Astrocyte (in vitro differentiated cells and primary cell): ENCODE measurements at regions not wholly inside any gene's neighbourhood (a gene's known extent, or its start where the extent isn't known, plus 50 kb on each side); places are given as distances from the start of the nearest gene placed in this dataset.

Experiments used
- DNase-seq: peaks from one replicate; pipeline ENCODE4 v3.0.0-alpha.2; 2010; ENCODE audit warnings: low read depth
- FAIRE-seq: peaks from 2 replicates; lab custom pipeline; 2011; peaks lifted over from hg19 to GRCh38; lab: Jason Lieb, UNC
- H2AFZ ChIP-seq: 2 replicates; pipeline ENCODE4 v1.6.0; 2012; ENCODE audit warnings: low read depth, low read length, inconsistent platforms
- H3K27ac ChIP-seq: 2 replicates; pipeline ENCODE4 v1.5.1; 2011; ENCODE audit warnings: low read depth, low read length, inconsistent platforms
- H3K27me3 ChIP-seq: 2 replicates; pipeline ENCODE4 v1.6.0; 2011; ENCODE audit warnings: low read length, inconsistent platforms; ENCODE audit not compliant: insufficient read depth
- H3K36me3 ChIP-seq: 2 replicates; pipeline ENCODE4 v1.5.1; 2011; ENCODE audit warnings: low read length, inconsistent platforms; ENCODE audit not compliant: insufficient read depth
- H3K4me1 ChIP-seq: 2 replicates; pipeline ENCODE4 v1.5.1; 2011; ENCODE audit warnings: low read length, inconsistent platforms; ENCODE audit not compliant: insufficient read depth
- H3K4me2 ChIP-seq: 2 replicates; pipeline ENCODE4 v1.6.0; 2012; ENCODE audit warnings: low read length, inconsistent platforms
- H3K4me3 ChIP-seq: 2 replicates; pipeline ENCODE4 v1.5.1; 2011; ENCODE audit warnings: low read depth, mild to moderate bottlenecking, low read length, inconsistent platforms; ENCODE audit not compliant: insufficient read depth
- H3K79me2 ChIP-seq: 2 replicates; pipeline ENCODE4 v1.6.0; 2012; ENCODE audit warnings: mild to moderate bottlenecking, low read length, inconsistent platforms; ENCODE audit not compliant: insufficient read depth
- H3K9ac ChIP-seq: 2 replicates; pipeline ENCODE4 v1.6.0; 2012; ENCODE audit warnings: mild to moderate bottlenecking, low read length, inconsistent platforms
- H3K9me3 ChIP-seq: 2 replicates; pipeline ENCODE4 v1.5.1; 2012; ENCODE audit warnings: low read depth, mild to moderate bottlenecking, low read length, inconsistent platforms; ENCODE audit not compliant: insufficient read depth
- H4K20me1 ChIP-seq: 2 replicates; pipeline ENCODE4 v1.6.0; 2012; ENCODE audit warnings: low read length, inconsistent platforms; ENCODE audit not compliant: insufficient read depth
- H3K27ac Mint-ChIP-seq: one replicate; pipeline ENCODE4 v1.8.0; 2021; ENCODE audit warnings: mild to moderate bottlenecking, mixed read lengths; ENCODE audit not compliant: unreplicated experiment
- H3K27me3 Mint-ChIP-seq: one replicate; pipeline ENCODE4 v1.8.0; 2021; ENCODE audit warnings: low read depth, mixed read lengths; ENCODE audit not compliant: unreplicated experiment
- H3K36me3 Mint-ChIP-seq: one replicate; pipeline ENCODE4 v1.8.0; 2021; ENCODE audit warnings: low read depth, mixed read lengths; ENCODE audit not compliant: unreplicated experiment
- H3K4me1 Mint-ChIP-seq: one replicate; pipeline ENCODE4 v1.8.0; 2021; ENCODE audit warnings: low read depth, mixed read lengths; ENCODE audit not compliant: unreplicated experiment
- H3K4me3 Mint-ChIP-seq: one replicate; pipeline ENCODE4 v1.8.0; 2021; ENCODE audit warnings: mild to moderate bottlenecking, moderate library complexity, mixed read lengths; ENCODE audit not compliant: unreplicated experiment
- H3K9me3 Mint-ChIP-seq: one replicate; pipeline ENCODE4 v1.8.0; 2021; ENCODE audit warnings: mild to moderate bottlenecking, mixed read lengths; ENCODE audit not compliant: unreplicated experiment
- EZH2 ChIP-seq: IDR thresholded peaks from 2 replicates; pipeline ENCODE4 v1.6.1; 2012; ENCODE audit warnings: mild to moderate bottlenecking, low read length, inconsistent platforms; ENCODE audit not compliant: insufficient read depth
- TF ChIP-seq, protein P1 (sequence below): IDR thresholded peaks from 2 replicates; pipeline ENCODE4 v1.5.1; 2011; ENCODE audit warnings: low read depth, mild to moderate bottlenecking, inconsistent platforms, low read length, moderate library complexity; ENCODE audit not compliant: insufficient read depth

DNA sequence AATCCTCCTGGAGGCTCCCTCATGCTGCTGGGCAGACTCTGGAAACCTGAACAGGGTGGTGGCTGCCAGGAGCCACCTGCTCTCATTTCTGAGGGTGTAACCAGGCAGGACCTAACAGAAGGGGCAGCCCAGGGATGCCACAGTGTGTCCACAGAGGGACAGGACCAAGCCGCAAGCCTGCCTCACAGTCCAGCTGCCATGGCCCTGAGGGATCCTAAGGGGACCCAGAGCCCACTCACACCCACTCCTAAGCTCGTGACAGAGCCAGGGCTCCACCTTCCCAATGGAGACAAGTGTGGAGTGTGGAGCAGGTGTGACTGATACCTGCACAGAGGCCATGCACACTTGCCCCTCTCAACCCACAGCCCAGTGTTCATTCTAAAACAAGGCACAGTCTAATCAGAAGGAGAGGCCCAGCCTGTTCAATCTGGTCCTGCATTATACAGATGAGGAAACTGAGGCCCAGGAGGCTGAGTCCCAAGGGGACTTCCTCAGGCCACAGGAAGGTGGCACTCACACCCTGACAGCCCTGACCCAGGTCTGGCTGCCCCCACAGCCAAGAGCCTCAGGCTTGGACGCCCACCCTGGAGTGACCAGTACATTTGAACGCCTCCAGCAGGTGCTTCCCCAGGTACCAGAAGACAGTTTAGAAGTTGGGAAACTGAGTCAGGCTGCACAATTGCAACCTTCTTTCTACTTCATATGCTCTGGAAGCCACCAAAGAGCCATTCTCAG lies 220.1 kb downstream of the TUBA3C start:
- Mint-ChIP-seq H3K36me3 (no peaks in the 10 kb centered on the region), H3K27me3 (no peaks in the 10 kb centered on the region), H3K9me3 (peaks cover 18% of the 10 kb centered on the region), H3K4me3 (no peak overlapping the region), H3K27ac (no peak overlapping the region), H3K4me1 (no peaks in the 10 kb centered on the region)
- Histone ChIP-seq H2AFZ (no peak overlapping the region), H3K79me2 (no peaks in the 10 kb centered on the region), H4K20me1 (no peaks in the 10 kb centered on the region), H3K9me3 (peaks cover 43% of the 10 kb centered on the region), H3K36me3 (no peaks in the 10 kb centered on the region), H3K27me3 (no peaks in the 10 kb centered on the region), H3K4me2 (no peak overlapping the region), H3K4me3 (no peak overlapping the region), H3K9ac (no peak overlapping the region), H3K4me1 (no peaks in the 10 kb centered on the region), H3K27ac (no peak overlapping the region)
- FAIRE-seq (no peak), DNase-seq (no peak)
- TF ChIP-seq EZH2 = no peak
- TF ChIP-seq, protein P1, sequence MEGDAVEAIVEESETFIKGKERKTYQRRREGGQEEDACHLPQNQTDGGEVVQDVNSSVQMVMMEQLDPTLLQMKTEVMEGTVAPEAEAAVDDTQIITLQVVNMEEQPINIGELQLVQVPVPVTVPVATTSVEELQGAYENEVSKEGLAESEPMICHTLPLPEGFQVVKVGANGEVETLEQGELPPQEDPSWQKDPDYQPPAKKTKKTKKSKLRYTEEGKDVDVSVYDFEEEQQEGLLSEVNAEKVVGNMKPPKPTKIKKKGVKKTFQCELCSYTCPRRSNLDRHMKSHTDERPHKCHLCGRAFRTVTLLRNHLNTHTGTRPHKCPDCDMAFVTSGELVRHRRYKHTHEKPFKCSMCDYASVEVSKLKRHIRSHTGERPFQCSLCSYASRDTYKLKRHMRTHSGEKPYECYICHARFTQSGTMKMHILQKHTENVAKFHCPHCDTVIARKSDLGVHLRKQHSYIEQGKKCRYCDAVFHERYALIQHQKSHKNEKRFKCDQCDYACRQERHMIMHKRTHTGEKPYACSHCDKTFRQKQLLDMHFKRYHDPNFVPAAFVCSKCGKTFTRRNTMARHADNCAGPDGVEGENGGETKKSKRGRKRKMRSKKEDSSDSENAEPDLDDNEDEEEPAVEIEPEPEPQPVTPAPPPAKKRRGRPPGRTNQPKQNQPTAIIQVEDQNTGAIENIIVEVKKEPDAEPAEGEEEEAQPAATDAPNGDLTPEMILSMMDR = no peak

DNA sequence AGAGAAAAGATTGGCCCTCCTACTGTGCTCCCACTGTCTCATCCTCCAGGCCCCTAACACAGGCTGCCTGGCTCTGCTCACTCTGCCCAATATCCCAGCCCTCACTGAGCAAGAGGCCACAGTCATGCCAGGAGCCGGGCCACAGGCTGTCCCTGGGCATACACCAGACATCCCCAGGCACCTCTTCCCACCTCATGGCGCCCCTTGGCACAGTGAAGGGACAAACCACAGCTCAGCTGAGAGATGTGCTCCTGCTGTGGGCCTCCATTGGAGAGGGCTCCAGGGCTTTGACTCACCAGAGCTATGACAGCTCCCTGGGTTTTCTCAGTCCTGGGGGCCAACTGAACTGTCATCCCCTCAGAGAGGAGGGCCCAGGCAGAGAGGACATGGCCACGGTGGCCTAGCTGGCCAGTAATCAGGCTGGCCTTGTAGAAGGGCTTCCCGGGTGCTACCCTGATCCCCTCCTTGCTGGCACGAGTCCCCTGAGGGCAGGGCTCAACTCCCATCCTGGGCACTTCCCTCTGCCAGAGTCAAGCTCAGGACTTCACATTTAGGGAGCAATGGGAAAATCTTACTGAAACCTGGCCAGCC lies 220.9 kb downstream of the TUBA3C start:
- no peaks in the 10 kb centered on the region for H3K36me3 Mint-ChIP-seq
- no peak for DNase-seq
- H3K4me2 ChIP-seq = no peak overlapping the region
- peaks cover 23% of the 10 kb centered on the region for H3K9me3 Mint-ChIP-seq
- no peaks in the 10 kb centered on the region for H3K36me3 ChIP-seq
- peaks cover 48% of the 10 kb centered on the region for H3K9me3 ChIP-seq
- H3K27me3 Mint-ChIP-seq = no peaks in the 10 kb centered on the region
- no peak overlapping the region for H3K27ac ChIP-seq
- H3K79me2 ChIP-seq = no peaks in the 10 kb centered on the region
- H3K4me1 Mint-ChIP-seq = no peaks in the 10 kb centered on the region
- FAIRE-seq = no peak
- H3K27ac Mint-ChIP-seq = no peak overlapping the region
- no peak overlapping the region for H2AFZ ChIP-seq
- TF ChIP-seq EZH2 = no peak
- TF ChIP-seq, protein P1 = no peak
- no peaks in the 10 kb centered on the region for H4K20me1 ChIP-seq
- no peak overlapping the region for H3K9ac ChIP-seq
- H3K27me3 ChIP-seq = no peaks in the 10 kb centered on the region
- H3K4me3 Mint-ChIP-seq = no peak overlapping the region
- no peaks in the 10 kb centered on the region for H3K4me1 ChIP-seq
- H3K4me3 ChIP-seq = no peak overlapping the region

DNA sequence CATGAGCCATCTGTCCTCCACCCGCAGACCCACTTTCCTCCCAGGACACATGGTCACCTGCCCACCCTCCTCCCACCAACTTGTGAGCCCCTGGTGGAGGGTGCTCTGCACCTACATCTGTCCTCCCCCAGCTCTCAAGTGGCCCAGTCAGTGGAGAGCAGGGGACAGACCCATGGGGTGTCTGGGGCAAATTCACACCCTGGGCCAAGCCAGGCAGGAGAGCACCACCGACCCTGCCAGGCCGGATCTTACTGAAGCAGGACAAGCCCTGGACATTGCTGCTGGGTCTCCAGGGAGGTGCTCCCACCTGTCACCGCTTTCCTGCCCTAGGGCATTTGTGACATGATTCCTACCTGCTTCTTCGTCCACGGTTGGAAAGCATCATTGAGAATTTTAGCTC lies 221.6 kb downstream of the TUBA3C start:
- Histone ChIP-seq H3K4me1 (no peaks in the 10 kb centered on the region), H3K4me3 (no peak overlapping the region), H3K27me3 (no peaks in the 10 kb centered on the region), H2AFZ (no peak overlapping the region), H4K20me1 (no peaks in the 10 kb centered on the region), H3K9ac (no peak overlapping the region), H3K27ac (no peak overlapping the region), H3K79me2 (no peaks in the 10 kb centered on the region), H3K9me3 (peaks cover 47% of the 10 kb centered on the region), H3K36me3 (no peaks in the 10 kb centered on the region), H3K4me2 (no peak overlapping the region)
- TF ChIP-seq, protein P1 = no peak
- TF ChIP-seq EZH2 = no peak
- peaks cover 29% of the 10 kb centered on the region for H3K9me3 Mint-ChIP-seq
- FAIRE-seq = no peak
- no peak overlapping the region for H3K27ac Mint-ChIP-seq
- no peaks in the 10 kb centered on the region for H3K4me1 Mint-ChIP-seq
- DNase-seq = no peak
- no peaks in the 10 kb centered on the region for H3K36me3 Mint-ChIP-seq
- no peak overlapping the region for H3K4me3 Mint-ChIP-seq
- H3K27me3 Mint-ChIP-seq = no peaks in the 10 kb centered on the region
